MM.1S (cell line): ENCODE measurements at regions not wholly inside any gene's neighbourhood (a gene's known extent, or its start where the extent isn't known, plus 50 kb on each side); places are given as distances from the start of the nearest gene placed in this dataset.

Experiments
- DNase-seq: peaks from one replicate; pipeline ENCODE4 v3.0.0-alpha.2; 2015
- H2AFZ ChIP-seq: fragments of 300-600 bp; sonication (generic); 2 replicates; pipeline ENCODE4 v1.6.0; 2016; ENCODE audit warnings: antibody characterized with exemption, low read length
- H3F3A ChIP-seq: fragments of 300-600 bp; sonication (generic); 2 replicates; pipeline ENCODE4 v1.6.1; 2016; ENCODE audit warnings: mild to moderate bottlenecking, antibody characterized with exemption, low read length, moderate library complexity, mixed read lengths; ENCODE audit not compliant: insufficient read depth
- H3K27ac ChIP-seq: fragments of 300-600 bp; sonication (generic); 2 replicates; pipeline ENCODE4 v1.5.1; 2016; ENCODE audit warnings: mild to moderate bottlenecking, low read length
- H3K27me3 ChIP-seq: fragments of 300-600 bp; sonication (generic); replicated peaks from 2 replicates; pipeline ENCODE4 v1.6.0; 2016; ENCODE audit warnings: low read length; ENCODE audit not compliant: insufficient read depth
- H3K36me3 ChIP-seq: fragments of 300-600 bp; sonication (generic); replicated peaks from 2 replicates; pipeline ENCODE4 v1.6.1; 2016; ENCODE audit warnings: mild to moderate bottlenecking, low read length, mixed read lengths; ENCODE audit not compliant: insufficient read depth
- H3K4me1 ChIP-seq: fragments of 300-600 bp; sonication (generic); 2 replicates; pipeline ENCODE4 v1.6.1; 2016; ENCODE audit warnings: low read length, mixed read lengths
- H3K4me2 ChIP-seq: fragments of 300-600 bp; sonication (generic); 2 replicates; pipeline ENCODE4 v1.6.0; 2016; ENCODE audit warnings: low read depth, low read length
- H3K4me3 ChIP-seq: fragments of 300-600 bp; sonication (generic); 2 replicates; pipeline ENCODE4 v1.5.1; 2016; ENCODE audit warnings: low read length, mixed read lengths
- H3K79me2 ChIP-seq: fragments of 300-600 bp; sonication (generic); 2 replicates; pipeline ENCODE4 v1.6.1; 2016; ENCODE audit warnings: mixed run types, low read length, mixed read lengths
- H3K9ac ChIP-seq: fragments of 300-600 bp; sonication (generic); 2 replicates; pipeline ENCODE4 v1.6.1; 2016; ENCODE audit warnings: low read length, mixed read lengths
- H3K9me2 ChIP-seq: fragments of 300-600 bp; sonication (generic); replicated peaks from 2 replicates; pipeline ENCODE4 v1.6.1; 2016; ENCODE audit warnings: mild to moderate bottlenecking, low read length, mixed read lengths; ENCODE audit not compliant: insufficient read depth
- H3K9me3 ChIP-seq: fragments of 300-600 bp; sonication (generic); replicated peaks from 2 replicates; pipeline ENCODE4 v1.6.1; 2016; ENCODE audit warnings: mild to moderate bottlenecking, low read length, mixed read lengths; ENCODE audit not compliant: insufficient read depth
- H4K20me1 ChIP-seq: fragments of 300-600 bp; sonication (generic); 2 replicates; pipeline ENCODE4 v1.6.1; 2016; ENCODE audit warnings: mild to moderate bottlenecking, low read length, moderate library complexity, mixed read lengths; ENCODE audit not compliant: insufficient read depth
- CTCF ChIP-seq: fragments of 300-600 bp; sonication (generic); IDR thresholded peaks from 2 replicates; pipeline ENCODE4 v1.5.1; 2016; ENCODE audit warnings: antibody characterized with exemption, low read length, mixed read lengths
- EZH2 ChIP-seq: fragments of 300-600 bp; sonication (generic); optimal IDR thresholded peaks from 2 replicates; pipeline ENCODE3; 2017; ENCODE audit warnings: low read depth, mild to moderate bottlenecking, antibody characterized with exemption, low read length, mixed read lengths
- EZH2phosphoT487 ChIP-seq: fragments of 300-600 bp; sonication (generic); IDR thresholded peaks from 2 replicates; pipeline ENCODE4 v1.6.1; 2018; ENCODE audit warnings: antibody characterized with exemption, low read length

- TF ChIP-seq EZH2phosphoT487 = no peak
- no peak for TF ChIP-seq CTCF
- TF ChIP-seq EZH2 = no peak
- no peaks in the 10 kb centered on the region for H4K20me1 ChIP-seq
- H3K27me3 ChIP-seq = no peaks in the 10 kb centered on the region
- no peaks in the 10 kb centered on the region for H3K4me1 ChIP-seq
- H3K4me3 ChIP-seq = no peak overlapping the region
- H3F3A ChIP-seq = no peaks in the 10 kb centered on the region
- H3K4me2 ChIP-seq = no peak overlapping the region
- no peak overlapping the region for H3K27ac ChIP-seq
- no peaks in the 10 kb centered on the region for H3K79me2 ChIP-seq
- no peak for DNase-seq
- H3K9ac ChIP-seq = no peak overlapping the region
- H3K36me3 ChIP-seq = no peaks in the 10 kb centered on the region
- H2AFZ ChIP-seq = no peak overlapping the region
- H3K9me2 ChIP-seq = no peaks in the 10 kb centered on the region
- H3K9me3 ChIP-seq = no peaks in the 10 kb centered on the region
Observed at GRCh38 chr9:118109542-118109941, 405.3 kb downstream of the TLR4 start.

- TF ChIP-seq EZH2 = no peak
- TF ChIP-seq EZH2phosphoT487 = no peak
- no peak for TF ChIP-seq CTCF
- Histone ChIP-seq H3K9me3 (no peaks in the 10 kb centered on the region), H3K27me3 (no peaks in the 10 kb centered on the region), H3K4me3 (no peak overlapping the region), H3K79me2 (no peaks in the 10 kb centered on the region), H3K36me3 (no peaks in the 10 kb centered on the region), H4K20me1 (no peaks in the 10 kb centered on the region), H2AFZ (no peak overlapping the region), H3K9me2 (no peaks in the 10 kb centered on the region), H3K4me2 (no peak overlapping the region), H3K4me1 (no peaks in the 10 kb centered on the region), H3K9ac (no peak overlapping the region), H3K27ac (no peak overlapping the region), H3F3A (no peaks in the 10 kb centered on the region)
- DNase-seq = no peak
Observed at GRCh38 chr9:118121361-118121760, 417.2 kb downstream of the TLR4 start.

- no peaks in the 10 kb centered on the region for H3K9me3 ChIP-seq
- no peak overlapping the region for H2AFZ ChIP-seq
- no peaks in the 10 kb centered on the region for H3K4me1 ChIP-seq
- TF ChIP-seq EZH2 = no peak
- no peak for TF ChIP-seq CTCF
- no peak for TF ChIP-seq EZH2phosphoT487
- no peaks in the 10 kb centered on the region for H3K27me3 ChIP-seq
- no peaks in the 10 kb centered on the region for H3K79me2 ChIP-seq
- no peak overlapping the region for H3K27ac ChIP-seq
- DNase-seq = no peak
- H3K4me3 ChIP-seq = no peak overlapping the region
- no peaks in the 10 kb centered on the region for H3F3A ChIP-seq
- H3K9me2 ChIP-seq = no peaks in the 10 kb centered on the region
- no peak overlapping the region for H3K9ac ChIP-seq
- H3K36me3 ChIP-seq = no peaks in the 10 kb centered on the region
- H3K4me2 ChIP-seq = no peak overlapping the region
- H4K20me1 ChIP-seq = no peaks in the 10 kb centered on the region
Observed at GRCh38 chr9:118128313-118128712, 424.1 kb downstream of the TLR4 start.

- Histone ChIP-seq H3K27me3 (no peaks in the 10 kb centered on the region), H3K79me2 (no peaks in the 10 kb centered on the region), H3K4me2 (no peak overlapping the region), H3K36me3 (no peaks in the 10 kb centered on the region), H3F3A (no peaks in the 10 kb centered on the region), H3K4me3 (no peak overlapping the region), H3K4me1 (no peaks in the 10 kb centered on the region), H3K27ac (no peak overlapping the region), H3K9me3 (no peaks in the 10 kb centered on the region), H3K9me2 (no peaks in the 10 kb centered on the region), H3K9ac (no peak overlapping the region), H4K20me1 (no peaks in the 10 kb centered on the region), H2AFZ (no peak overlapping the region)
- no peak for DNase-seq
- TF ChIP-seq EZH2phosphoT487 = no peak
- no peak for TF ChIP-seq CTCF
- TF ChIP-seq EZH2 = no peak
Observed at GRCh38 chr9:118129541-118129940, 425.3 kb downstream of the TLR4 start.
